H9 (cell line): ENCODE measurements at regions not wholly inside any gene's neighbourhood (a gene's known extent, or its start where the extent isn't known, plus 50 kb on each side); places are given as distances from the start of the nearest gene placed in this dataset.

Experiments used
- DNase-seq: peaks from one replicate; pipeline ENCODE4 v3.0.0-alpha.2; 2017
- H2AFZ ChIP-seq: one replicate; pipeline ENCODE4 v1.6.1; 2013; ENCODE audit warnings: mild to moderate bottlenecking, low read length, control low read depth, moderate library complexity
- H2AK5ac ChIP-seq: 2 replicates; pipeline ENCODE4 v1.6.1; 2013; ENCODE audit warnings: low read length, control low read depth, mixed read lengths; ENCODE audit not compliant: insufficient read length
- H2BK120ac ChIP-seq: one replicate; pipeline ENCODE4 v1.6.1; 2013; ENCODE audit warnings: low read depth, mild to moderate bottlenecking, low read length, control low read depth, inconsistent platforms; ENCODE audit not compliant: poor library complexity, severe bottlenecking
- H2BK12ac ChIP-seq: 2 replicates; pipeline ENCODE4 v1.6.1; 2013; ENCODE audit warnings: low read length, control low read depth, mixed read lengths, low read depth; ENCODE audit not compliant: insufficient read length
- H2BK15ac ChIP-seq: 2 replicates; pipeline ENCODE4 v1.6.1; 2013; ENCODE audit warnings: low read depth, low read length, control low read depth
- H2BK20ac ChIP-seq: one replicate; pipeline ENCODE4 v1.6.1; 2013; ENCODE audit warnings: low read depth, mild to moderate bottlenecking, low read length, control low read depth, inconsistent platforms; ENCODE audit not compliant: poor library complexity, severe bottlenecking
- H2BK5ac ChIP-seq: 2 replicates; pipeline ENCODE4 v1.6.1; 2013; ENCODE audit warnings: low read length, control low read depth, mixed read lengths; ENCODE audit not compliant: insufficient read length
- H3K14ac ChIP-seq: 2 replicates; pipeline ENCODE4 v1.6.1; 2013; ENCODE audit warnings: low read length, control low read depth; ENCODE audit not compliant: insufficient read depth
- H3K18ac ChIP-seq: 2 replicates; pipeline ENCODE4 v1.6.1; 2013; ENCODE audit warnings: low read depth, mild to moderate bottlenecking, mixed read lengths, low read length, control low read depth; ENCODE audit not compliant: insufficient read length
- H3K23ac ChIP-seq: 2 replicates; pipeline ENCODE4 v1.6.1; 2013; ENCODE audit warnings: low read length, control low read depth, mixed read lengths, low read depth; ENCODE audit not compliant: insufficient read length
- H3K23me2 ChIP-seq: 2 replicates; pipeline ENCODE4 v1.6.1; 2013; ENCODE audit warnings: low read depth, mild to moderate bottlenecking, mixed read lengths, low read length, control low read depth; ENCODE audit not compliant: insufficient read length, poor library complexity, severe bottlenecking
- H3K27ac ChIP-seq: 2 replicates; pipeline ENCODE4 v1.5.1; 2013; ENCODE audit warnings: low read length, control low read depth, mixed read lengths, low read depth; ENCODE audit not compliant: insufficient read length
- H3K27me3 ChIP-seq: 2 replicates; pipeline ENCODE4 v1.6.1; 2013; ENCODE audit warnings: low read length, control low read depth, inconsistent platforms; ENCODE audit not compliant: insufficient read depth
- H3K4ac ChIP-seq: 2 replicates; pipeline ENCODE4 v1.6.1; 2013; ENCODE audit warnings: low read depth, mild to moderate bottlenecking, control low read depth, inconsistent platforms, low read length, moderate library complexity
- H3K4me1 ChIP-seq: 2 replicates; pipeline ENCODE4 v1.6.1; 2013; ENCODE audit warnings: low read length, control low read depth, inconsistent platforms; ENCODE audit not compliant: insufficient read depth
- H3K4me2 ChIP-seq: 2 replicates; pipeline ENCODE4 v1.6.1; 2013; ENCODE audit warnings: low read length, control low read depth, mixed read lengths; ENCODE audit not compliant: insufficient read length, insufficient read depth
- H3K56ac ChIP-seq: 2 replicates; pipeline ENCODE4 v1.6.1; 2013; ENCODE audit warnings: low read depth, mild to moderate bottlenecking, mixed read lengths, low read length, control low read depth; ENCODE audit not compliant: insufficient read length
- H3K79me1 ChIP-seq: 2 replicates; pipeline ENCODE4 v1.6.1; 2013; ENCODE audit warnings: low read depth, mild to moderate bottlenecking, moderate library complexity, low read length, control low read depth, inconsistent platforms; ENCODE audit not compliant: insufficient read depth, poor library complexity, severe bottlenecking
- H3K79me2 ChIP-seq: 2 replicates; pipeline ENCODE4 v1.6.1; 2013; ENCODE audit warnings: low read length, control low read depth, inconsistent platforms; ENCODE audit not compliant: insufficient read depth
- H3K9ac ChIP-seq: 2 replicates; pipeline ENCODE4 v1.6.1; 2013; ENCODE audit warnings: low read length, control low read depth, mixed read lengths; ENCODE audit not compliant: insufficient read length; ENCODE audit errors: extremely low read depth
- H3K9me3 ChIP-seq: one replicate; pipeline ENCODE4 v1.6.1; 2013; ENCODE audit warnings: low read depth, low read length, inconsistent platforms; ENCODE audit not compliant: control insufficient read depth
- H3T11ph ChIP-seq: one replicate; pipeline ENCODE4 v1.6.1; 2013; ENCODE audit warnings: mild to moderate bottlenecking, low read length, control low read depth, inconsistent platforms
- H4K20me1 ChIP-seq: one replicate; pipeline ENCODE4 v1.6.1; 2013; ENCODE audit not compliant: control insufficient read depth, insufficient read length, insufficient read depth
- H4K5ac ChIP-seq: 2 replicates; pipeline ENCODE4 v1.6.1; 2013; ENCODE audit warnings: low read depth, mild to moderate bottlenecking, mixed read lengths, low read length, control low read depth; ENCODE audit not compliant: insufficient read length
- H4K8ac ChIP-seq: replicated peaks from 2 replicates; pipeline ENCODE4 v1.6.1; 2013; ENCODE audit warnings: low read length, control low read depth, mixed read lengths, low read depth; ENCODE audit not compliant: insufficient read length
- H4K91ac ChIP-seq: 2 replicates; pipeline ENCODE4 v1.6.1; 2013; ENCODE audit warnings: low read depth, mild to moderate bottlenecking, moderate library complexity, mixed read lengths, low read length, control low read depth; ENCODE audit not compliant: insufficient read length
- H3K27ac Mint-ChIP-seq, 3 experiments: 2 replicates in 2 of 3; 3 replicates in 1 of 3; pipeline ENCODE4 v1.8.0; 2020 to 2021; ENCODE audit warnings: mixed read lengths in 3 of 3, mild to moderate bottlenecking in 1 of 3, moderate library complexity in 1 of 3
- H3K27me3 Mint-ChIP-seq: 2 replicates; pipeline ENCODE4 v1.8.0; 2021; ENCODE audit warnings: low read depth, mild to moderate bottlenecking, moderate library complexity, mixed read lengths
- H3K36me3 Mint-ChIP-seq, 3 experiments: 2 replicates in 2 of 3; 3 replicates in 1 of 3; pipeline ENCODE4 v1.8.0; 2020 to 2021; ENCODE audit warnings: low read depth in 3 of 3, mixed read lengths in 3 of 3; ENCODE audit not compliant: insufficient read depth in 1 of 3
- H3K4me1 Mint-ChIP-seq, 2 experiments: 2 replicates each; pipeline ENCODE4 v1.8.0; 2020; ENCODE audit warnings: mixed read lengths in 2 of 2
- H3K4me3 Mint-ChIP-seq, 2 experiments: 2 replicates in 1 of 2; 3 replicates in 1 of 2; pipeline ENCODE4 v1.8.0; 2020 to 2021; ENCODE audit warnings: mild to moderate bottlenecking in 2 of 2, mixed read lengths in 2 of 2, moderate library complexity in 1 of 2
- H3K9me3 Mint-ChIP-seq, 2 experiments: 2 replicates in 1 of 2; 3 replicates in 1 of 2; pipeline ENCODE4 v1.8.0; 2020; ENCODE audit warnings: mild to moderate bottlenecking in 2 of 2, mixed read lengths in 2 of 2, moderate library complexity in 1 of 2
- CTCF ChIP-seq: fragments of 200-600 bp; sonication (generic); conservative IDR thresholded peaks from 3 replicates; pipeline ENCODE4 v1.8.0; 2021; ENCODE audit warnings: antibody characterized with exemption, mild to moderate bottlenecking
- WGBS: extraction: QIAGEN DNeasy Blood & Tissue Kit; methylation state at CpG from one replicate; pipeline ENCODE4 v1.1.7; 2013; ENCODE audit warnings: missing lambda C conversion rate, low lambda C conversion rate, mixed read lengths; ENCODE audit not compliant: insufficient read length; ENCODE audit errors: extremely low coverage; 5-methylcytosine and 5-hydroxymethylcytosine counted together

- no peak overlapping the region for H3K56ac ChIP-seq
- no peaks in the 10 kb centered on the region for H3K4me1 Mint-ChIP-seq
- H2AK5ac ChIP-seq, result no peak overlapping the region
- H2BK15ac ChIP-seq, result no peak overlapping the region
- H2AFZ ChIP-seq, result no peak overlapping the region
- H3K4me3 Mint-ChIP-seq, result no peak overlapping the region
- H3K27ac ChIP-seq, result no peak overlapping the region
- H3K4me2 ChIP-seq, result no peak overlapping the region
- H3K9me3 Mint-ChIP-seq, result peaks cover 0 to 4% of the 10 kb centered on the region in 2 experiments; a peak in 2 of 5 replicates
- H2BK20ac ChIP-seq, result no peak overlapping the region
- H3K27me3 ChIP-seq, result no peaks in the 10 kb centered on the region
- no peak for TF ChIP-seq CTCF
- peaks cover 0 to 2% (median 0%) of the 10 kb centered on the region in 3 experiments; a peak in 1 of 7 replicates for H3K36me3 Mint-ChIP-seq
- H3T11ph ChIP-seq, result no peak overlapping the region
- no peak overlapping the region for H4K5ac ChIP-seq
- no peaks in the 10 kb centered on the region for H3K23me2 ChIP-seq
- H2BK120ac ChIP-seq, result no peak overlapping the region
- H4K8ac ChIP-seq, result no peak overlapping the region
- no peak overlapping the region for H3K23ac ChIP-seq
- no peak overlapping the region for H4K91ac ChIP-seq
- no peaks in the 10 kb centered on the region; the same call in 1 of the 2 replicates for H3K27me3 Mint-ChIP-seq
- DNase-seq, result no peak
- no peak overlapping the region for H2BK5ac ChIP-seq
- no peaks in the 10 kb centered on the region for H3K9me3 ChIP-seq
- H3K4ac ChIP-seq, result no peak overlapping the region
- no CpG with 5 or more reads among the region's 3 CpGs for WGBS
- H3K27ac Mint-ChIP-seq, result no peak overlapping the region
- H3K18ac ChIP-seq, result no peak overlapping the region
- no peak overlapping the region for H3K9ac ChIP-seq
- H2BK12ac ChIP-seq, result no peak overlapping the region
- H3K79me1 ChIP-seq, result no peaks in the 10 kb centered on the region
- H3K4me1 ChIP-seq, result no peaks in the 10 kb centered on the region
- H4K20me1 ChIP-seq, result no peaks in the 10 kb centered on the region
- no peaks in the 10 kb centered on the region for H3K79me2 ChIP-seq
- H3K14ac ChIP-seq, result no peak overlapping the region
These were observed 494.6 kb downstream of the ARHGEF28 start for GRCh38 chr5:74120585-74120984.
